ENCODE measurements at regions not wholly inside any gene's neighbourhood (a gene's known extent, or its start where the extent isn't known, plus 50 kb on each side); places are given as distances from the start of the nearest gene placed in this dataset.

- H3K9me3 ChIP-seq (ENCODE audit: low read length): no peaks in the 10 kb centered on the region
- no peak overlapping the region for H3K9ac ChIP-seq (ENCODE audit: low read length)
- H3F3A ChIP-seq (ENCODE audit: insufficient read depth, low read length): no peaks in the 10 kb centered on the region
- H3K9me2 ChIP-seq (ENCODE audit: low read depth, low read length): no peaks in the 10 kb centered on the region
- H3K4me2 ChIP-seq (ENCODE audit: low read length): no peak overlapping the region
- H4K20me1 ChIP-seq (ENCODE audit: insufficient read depth, low read length): no peaks in the 10 kb centered on the region
- H3K4me1 ChIP-seq (ENCODE audit: insufficient read depth, low read length, severe bottlenecking): no peaks in the 10 kb centered on the region
- TF ChIP-seq EZH2 (IDR thresholded peaks at IDR 0.05; ENCODE audit: borderline replicate concordance, low read length) (no peak), CTCF (IDR thresholded peaks at IDR 0.05; ENCODE audit: low read length) (no peak)
- no peak overlapping the region for H3K27ac ChIP-seq (ENCODE audit: low read depth, low read length, poor library complexity, severe bottlenecking)
- H3K36me3 ChIP-seq (ENCODE audit: insufficient read depth, low read length): no peaks in the 10 kb centered on the region
- H2AFZ ChIP-seq (ENCODE audit: low read length): no peak overlapping the region
- H3K4me3 ChIP-seq (ENCODE audit: low read depth, low read length, poor library complexity, severe bottlenecking): no peak overlapping the region
- no peaks in the 10 kb centered on the region for H3K27me3 ChIP-seq (ENCODE audit: insufficient read depth, low read length)
- no peaks in the 10 kb centered on the region for H3K79me2 ChIP-seq (ENCODE audit: insufficient read depth, low read length)
Observed at GRCh38 chr12:24679126-24679525, 269.8 kb downstream of the BCAT1 start.

- no peaks in the 10 kb centered on the region for H3K9me3 ChIP-seq (ENCODE audit: low read length)
- H4K20me1 ChIP-seq (ENCODE audit: insufficient read depth, low read length): no peaks in the 10 kb centered on the region
- H3K9ac ChIP-seq (ENCODE audit: low read length): no peak overlapping the region
- H3K9me2 ChIP-seq (ENCODE audit: low read depth, low read length): no peaks in the 10 kb centered on the region
- no peak overlapping the region for H3K4me2 ChIP-seq (ENCODE audit: low read length)
- H3K27ac ChIP-seq (ENCODE audit: low read depth, low read length, poor library complexity, severe bottlenecking): no peak overlapping the region
- no peaks in the 10 kb centered on the region for H3K27me3 ChIP-seq (ENCODE audit: insufficient read depth, low read length)
- H3K4me3 ChIP-seq (ENCODE audit: low read depth, low read length, poor library complexity, severe bottlenecking): no peak overlapping the region
- no peak for TF ChIP-seq CTCF (IDR thresholded peaks at IDR 0.05; ENCODE audit: low read length)
- no peak for TF ChIP-seq EZH2 (IDR thresholded peaks at IDR 0.05; ENCODE audit: borderline replicate concordance, low read length)
- no peaks in the 10 kb centered on the region for H3K4me1 ChIP-seq (ENCODE audit: insufficient read depth, low read length, severe bottlenecking)
- H3F3A ChIP-seq (ENCODE audit: insufficient read depth, low read length): no peaks in the 10 kb centered on the region
- no peaks in the 10 kb centered on the region for H3K79me2 ChIP-seq (ENCODE audit: insufficient read depth, low read length)
- H2AFZ ChIP-seq (ENCODE audit: low read length): no peak overlapping the region
- no peaks in the 10 kb centered on the region for H3K36me3 ChIP-seq (ENCODE audit: insufficient read depth, low read length)
Observed at GRCh38 chr12:24678436-24678835, 270.5 kb downstream of the BCAT1 start.

DNA sequence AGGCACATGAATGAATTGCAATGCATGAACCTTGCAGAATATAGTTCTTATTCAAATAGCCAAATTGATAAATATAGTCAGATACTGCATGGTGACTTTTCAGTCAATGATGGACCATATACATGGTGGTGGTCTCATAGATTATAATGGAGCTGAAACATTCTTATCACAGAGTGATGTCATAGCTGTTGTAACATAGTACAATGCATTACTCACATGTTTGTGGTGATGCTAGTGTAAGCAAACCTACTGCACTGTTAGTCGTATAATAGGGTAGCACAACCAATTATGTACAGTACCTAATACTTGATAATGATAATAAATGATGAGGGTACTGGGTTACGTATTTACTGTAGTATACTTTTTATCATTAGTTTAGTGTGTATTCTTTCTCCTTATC, 280.3 kb downstream of the BCAT1 start:
- Histone ChIP-seq H3K9me3 (ENCODE audit: low read length) (no peaks in the 10 kb centered on the region), H3K4me3 (ENCODE audit: low read depth, low read length, poor library complexity, severe bottlenecking) (no peak overlapping the region), H3K9me2 (ENCODE audit: low read depth, low read length) (no peaks in the 10 kb centered on the region), H3K36me3 (ENCODE audit: insufficient read depth, low read length) (no peaks in the 10 kb centered on the region), H3K4me2 (ENCODE audit: low read length) (no peak overlapping the region), H3K9ac (ENCODE audit: low read length) (no peak overlapping the region), H4K20me1 (ENCODE audit: insufficient read depth, low read length) (no peaks in the 10 kb centered on the region), H3K27me3 (ENCODE audit: insufficient read depth, low read length) (no peaks in the 10 kb centered on the region), H3K79me2 (ENCODE audit: insufficient read depth, low read length) (no peaks in the 10 kb centered on the region), H3F3A (ENCODE audit: insufficient read depth, low read length) (no peaks in the 10 kb centered on the region), H3K27ac (ENCODE audit: low read depth, low read length, poor library complexity, severe bottlenecking) (no peak overlapping the region), H2AFZ (ENCODE audit: low read length) (no peak overlapping the region), H3K4me1 (ENCODE audit: insufficient read depth, low read length, severe bottlenecking) (no peaks in the 10 kb centered on the region)
- TF ChIP-seq CTCF (IDR thresholded peaks at IDR 0.05; ENCODE audit: low read length) (no peak), EZH2 (IDR thresholded peaks at IDR 0.05; ENCODE audit: borderline replicate concordance, low read length) (no peak)
